Fibroblast of lung (primary cell): ENCODE measurements at regions not wholly inside any gene's neighbourhood (a gene's known extent, or its start where the extent isn't known, plus 50 kb on each side); places are given as distances from the start of the nearest gene placed in this dataset.

Source experiments
- DNase-seq, 2 donors: peaks; one replicate each; pipeline versions ENCODE4 v3.0.0 to v3.0.0-alpha.2; 2010; ENCODE audit warnings: low read depth in 2 of 2
- H2AFZ ChIP-seq: 2 replicates; pipeline ENCODE4 v1.5.1; 2012; ENCODE audit warnings: low read length, control low read depth, inconsistent platforms
- H3K27ac ChIP-seq: 2 replicates; pipeline ENCODE4 v1.5.1; 2011; ENCODE audit warnings: low read length, control low read depth; ENCODE audit not compliant: insufficient read depth
- H3K27me3 ChIP-seq: 2 replicates; pipeline ENCODE4 v1.5.1; 2011; ENCODE audit warnings: mild to moderate bottlenecking, low read length; ENCODE audit not compliant: control insufficient read depth, insufficient read depth
- H3K36me3 ChIP-seq: 2 replicates; pipeline ENCODE4 v1.5.1; 2011; ENCODE audit warnings: low read length; ENCODE audit not compliant: control insufficient read depth, insufficient read depth
- H3K4me1 ChIP-seq: 2 replicates; pipeline ENCODE4 v1.5.1; 2011; ENCODE audit warnings: low read length; ENCODE audit not compliant: control insufficient read depth, insufficient read depth; ENCODE audit errors: extremely low read depth
- H3K4me2 ChIP-seq: 2 replicates; pipeline ENCODE4 v1.5.1; 2011; ENCODE audit warnings: low read length, control low read depth; ENCODE audit not compliant: insufficient read depth; ENCODE audit errors: extremely low read depth
- H3K4me3 ChIP-seq, 4 experiments: fragments of 200-600 bp in 1 of 4; sonication (generic) in 1 of 4; replicated peaks in 1 of 4; 2 replicates each; pipeline ENCODE4 v1.5.1; 2011 to 2016; ENCODE audit warnings: low read length in 4 of 4, low read depth in 3 of 4, mild to moderate bottlenecking in 3 of 4, control low read depth in 2 of 4, inconsistent platforms in 1 of 4, mixed read lengths in 1 of 4; ENCODE audit not compliant: insufficient read depth in 1 of 4; ENCODE audit errors: control extremely low read depth in 1 of 4
- H3K79me2 ChIP-seq: 2 replicates; pipeline ENCODE4 v1.5.1; 2012; ENCODE audit warnings: mild to moderate bottlenecking, low read length, inconsistent platforms; ENCODE audit not compliant: control insufficient read depth, insufficient read depth
- H3K9ac ChIP-seq: 2 replicates; pipeline ENCODE4 v1.5.1; 2011; ENCODE audit warnings: mild to moderate bottlenecking, low read length, control low read depth; ENCODE audit not compliant: insufficient read depth
- H3K9me3 ChIP-seq: 2 replicates; pipeline ENCODE4 v1.5.1; 2012; ENCODE audit warnings: low read depth, low read length; ENCODE audit not compliant: control insufficient read depth, insufficient read depth
- H4K20me1 ChIP-seq: 2 replicates; pipeline ENCODE4 v1.5.1; 2011; ENCODE audit warnings: low read length; ENCODE audit not compliant: control insufficient read depth, insufficient read depth; ENCODE audit errors: extremely low read depth
- CTCF ChIP-seq, 2 donors: IDR thresholded peaks in 1 of 2; conservative IDR thresholded peaks in 1 of 2; 1 replicate in 1 of 2; 2 replicates in 1 of 2; pipeline ENCODE4 v1.5.1; 2011 to 2012; ENCODE audit warnings: low read length in 2 of 2, control low read depth in 1 of 2, inconsistent platforms in 1 of 2, low read depth in 1 of 2, mild to moderate bottlenecking in 1 of 2
- EZH2 ChIP-seq: IDR thresholded peaks from 2 replicates; pipeline ENCODE4 v1.5.1; 2012; ENCODE audit warnings: low read length, control low read depth, mild to moderate bottlenecking; ENCODE audit errors: missing control alignments

GRCh38 chr21:20800106-20800505 is 198.1 kb upstream of the NCAM2 start:
- TF ChIP-seq EZH2 (no peak), CTCF (conservative IDR thresholded peaks at IDR 0.05 in 1 of 2, IDR thresholded peaks at IDR 0.05 in 1 of 2; ENCODE audit: low read depth in 1 of 2, low read length in 2 of 2) (no peak)
- H3K4me2 ChIP-seq: no peak overlapping the region
- no peak overlapping the region for H3K4me3 ChIP-seq
- H3K36me3 ChIP-seq: no peaks in the 10 kb centered on the region
- H4K20me1 ChIP-seq: no peaks in the 10 kb centered on the region
- H3K4me1 ChIP-seq: no peaks in the 10 kb centered on the region
- H3K79me2 ChIP-seq: no peaks in the 10 kb centered on the region
- no peak for DNase-seq
- no peaks in the 10 kb centered on the region for H3K27me3 ChIP-seq
- no peak overlapping the region for H3K9ac ChIP-seq
- H2AFZ ChIP-seq: no peak overlapping the region
- no peak overlapping the region for H3K27ac ChIP-seq
- H3K9me3 ChIP-seq: no peaks in the 10 kb centered on the region

GRCh38 chr21:20802201-20802600 is 196.0 kb upstream of the NCAM2 start:
- H3K27me3 ChIP-seq: no peaks in the 10 kb centered on the region
- H3K9me3 ChIP-seq: no peaks in the 10 kb centered on the region
- no peak overlapping the region for H3K4me2 ChIP-seq
- no peak overlapping the region for H3K4me3 ChIP-seq
- no peaks in the 10 kb centered on the region for H3K36me3 ChIP-seq
- TF ChIP-seq EZH2: no peak
- TF ChIP-seq CTCF (conservative IDR thresholded peaks at IDR 0.05 in 1 of 2, IDR thresholded peaks at IDR 0.05 in 1 of 2; ENCODE audit: low read depth in 1 of 2, low read length in 2 of 2): no peak
- no peaks in the 10 kb centered on the region for H3K79me2 ChIP-seq
- no peak overlapping the region for H2AFZ ChIP-seq
- DNase-seq: no peak
- no peaks in the 10 kb centered on the region for H4K20me1 ChIP-seq
- H3K9ac ChIP-seq: no peak overlapping the region
- H3K27ac ChIP-seq: no peak overlapping the region
- no peaks in the 10 kb centered on the region for H3K4me1 ChIP-seq

- no peaks in the 10 kb centered on the region for H3K4me1 ChIP-seq
- H3K27me3 ChIP-seq: no peaks in the 10 kb centered on the region
- no peak overlapping the region for H3K9ac ChIP-seq
- no peaks in the 10 kb centered on the region for H4K20me1 ChIP-seq
- DNase-seq: no peak
- H3K9me3 ChIP-seq: no peaks in the 10 kb centered on the region
- H3K36me3 ChIP-seq: no peaks in the 10 kb centered on the region
- no peak overlapping the region for H2AFZ ChIP-seq
- no peak for TF ChIP-seq CTCF (conservative IDR thresholded peaks at IDR 0.05 in 1 of 2, IDR thresholded peaks at IDR 0.05 in 1 of 2; ENCODE audit: low read depth in 1 of 2, low read length in 2 of 2)
- no peak for TF ChIP-seq EZH2
- H3K27ac ChIP-seq: no peak overlapping the region
- no peaks in the 10 kb centered on the region for H3K79me2 ChIP-seq
- no peak overlapping the region for H3K4me2 ChIP-seq
- H3K4me3 ChIP-seq: no peak overlapping the region
These were observed 195.5 kb upstream of the NCAM2 start for GRCh38 chr21:20802631-20803260.
